ENCODE measurements at regions not wholly inside any gene's neighbourhood (a gene's known extent, or its start where the extent isn't known, plus 50 kb on each side); places are given as distances from the start of the nearest gene placed in this dataset.
A peak's percentile ranks its signal among the peaks of the same experiment; 100 is the strongest.

DNA sequence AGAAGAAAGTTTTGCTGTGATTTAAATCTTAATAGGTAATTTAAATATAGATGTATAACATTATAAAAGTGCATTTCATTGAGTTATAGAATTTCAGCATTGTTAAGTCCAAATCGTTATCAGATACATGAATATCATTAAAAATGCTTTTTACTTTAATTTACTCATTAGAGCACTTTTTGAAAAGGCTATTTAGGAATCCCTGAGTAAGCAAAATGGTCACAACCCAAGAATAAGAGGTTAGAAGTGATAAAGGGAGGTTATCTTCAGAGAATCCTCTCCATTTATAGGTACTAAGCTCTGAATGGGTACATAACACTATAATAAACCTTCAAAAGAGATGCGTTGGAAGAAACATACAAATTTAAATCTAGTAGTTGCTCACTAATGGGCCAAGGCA is 130.7 kb downstream of the SLC30A10 start:
- Histone ChIP-seq H3F3A (replicated peaks; ENCODE audit: insufficient read depth) (peaks cover 19% of the 10 kb centered on the region), H3K4me3 (ENCODE audit: low read depth in 2 of 2, low read length in 1 of 2) (no peak overlapping the region), H3K27ac (ENCODE audit: low read depth in 2 of 2, low read length in 1 of 2) (peak overlapping the region in 1 of 2 experiments; percentile 94; a peak in 2 of 4 replicates), H3K4me1 (ENCODE audit: control insufficient read depth in 1 of 2, insufficient read depth in 2 of 2, low read depth in 1 of 2, low read length in 1 of 2) (peaks cover 8 to 21% of the 10 kb centered on the region in 2 experiments; a peak in 3 of 4 replicates), H3K4me2 (peak overlapping the region; percentile 16; the same call in 1 of the 2 replicates), H3K9me3 (no peaks in the 10 kb centered on the region), H3K36me3 (replicated peaks in 1 of 2; ENCODE audit: control insufficient read depth in 1 of 2, insufficient read depth in 2 of 2, low read length in 1 of 2) (no peaks in the 10 kb centered on the region), H3K9me2 (no peaks in the 10 kb centered on the region), H3K79me2 (ENCODE audit: insufficient read depth) (no peaks in the 10 kb centered on the region), H4K20me1 (ENCODE audit: insufficient read depth) (no peaks in the 10 kb centered on the region), H3K9ac (peak overlapping the region; percentile 42; the same call in 1 of the 2 replicates), H3K27me3 (ENCODE audit: insufficient read depth) (no peaks in the 10 kb centered on the region), H2AFZ (ENCODE audit: low read depth) (peak overlapping the region; percentile 56; the same call in 1 of the 2 replicates)
- CTCF ChIA-PET, result interaction anchor here (6.2 kb wide), 1 partner anchor 14 kb away, joined by 32 read pairs; no protein-coding TSS in a partner anchor
- POLR2A ChIA-PET, result no interaction called here
- DNase-seq, result no peak
- WGBS (ENCODE audit: low lambda C conversion rate), result 91% methylated on average over 2 of the region's 2 CpGs
- no peak for TF ChIP-seq MEF2A (IDR thresholded peaks at IDR 0.05; ENCODE audit: borderline replicate concordance, low read depth)
- no peak for TF ChIP-seq MXI1 (IDR thresholded peaks at IDR 0.05; ENCODE audit: low read depth, low read length)
- TF ChIP-seq RCOR1 (IDR thresholded peaks at IDR 0.05; ENCODE audit: low read length), result no peak
- no peak for TF ChIP-seq RFX5 (IDR thresholded peaks at IDR 0.05; ENCODE audit: low read length)
- TF ChIP-seq, protein P1, sequence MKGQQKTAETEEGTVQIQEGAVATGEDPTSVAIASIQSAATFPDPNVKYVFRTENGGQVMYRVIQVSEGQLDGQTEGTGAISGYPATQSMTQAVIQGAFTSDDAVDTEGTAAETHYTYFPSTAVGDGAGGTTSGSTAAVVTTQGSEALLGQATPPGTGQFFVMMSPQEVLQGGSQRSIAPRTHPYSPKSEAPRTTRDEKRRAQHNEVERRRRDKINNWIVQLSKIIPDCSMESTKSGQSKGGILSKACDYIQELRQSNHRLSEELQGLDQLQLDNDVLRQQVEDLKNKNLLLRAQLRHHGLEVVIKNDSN (IDR thresholded peaks at IDR 0.05; ENCODE audit: borderline replicate concordance, low read depth), result no peak
- TF ChIP-seq SMC3 (IDR thresholded peaks at IDR 0.05; ENCODE audit: low read depth, low read length), result no peak
- no peak for TF ChIP-seq EP300 (IDR thresholded peaks at IDR 0.05; ENCODE audit: borderline replicate concordance in 1 of 2, low read depth in 1 of 2, low read length in 1 of 2)
- no peak for TF ChIP-seq TAF1 (IDR thresholded peaks at IDR 0.05; ENCODE audit: borderline replicate concordance, low read depth, low read length)
- no peak for TF ChIP-seq CTCF (IDR thresholded peaks at IDR 0.05)
- TF ChIP-seq, protein P2, sequence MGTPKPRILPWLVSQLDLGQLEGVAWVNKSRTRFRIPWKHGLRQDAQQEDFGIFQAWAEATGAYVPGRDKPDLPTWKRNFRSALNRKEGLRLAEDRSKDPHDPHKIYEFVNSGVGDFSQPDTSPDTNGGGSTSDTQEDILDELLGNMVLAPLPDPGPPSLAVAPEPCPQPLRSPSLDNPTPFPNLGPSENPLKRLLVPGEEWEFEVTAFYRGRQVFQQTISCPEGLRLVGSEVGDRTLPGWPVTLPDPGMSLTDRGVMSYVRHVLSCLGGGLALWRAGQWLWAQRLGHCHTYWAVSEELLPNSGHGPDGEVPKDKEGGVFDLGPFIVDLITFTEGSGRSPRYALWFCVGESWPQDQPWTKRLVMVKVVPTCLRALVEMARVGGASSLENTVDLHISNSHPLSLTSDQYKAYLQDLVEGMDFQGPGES (IDR thresholded peaks at IDR 0.05; ENCODE audit: low read depth, low read length), result no peak

- Histone ChIP-seq H3K27me3 (ENCODE audit: insufficient read depth) (no peaks in the 10 kb centered on the region), H3K4me1 (ENCODE audit: control insufficient read depth in 1 of 2, insufficient read depth in 2 of 2, low read depth in 1 of 2, low read length in 1 of 2) (peaks cover 11 to 25% of the 10 kb centered on the region in 2 experiments), H3K4me2 (no peak overlapping the region), H3K9me3 (no peaks in the 10 kb centered on the region), H3K9ac (no peak overlapping the region), H3K79me2 (ENCODE audit: insufficient read depth) (no peaks in the 10 kb centered on the region), H3K27ac (ENCODE audit: low read depth in 2 of 2, low read length in 1 of 2) (peak overlapping the region in 1 of 2 experiments; percentile 94; a peak in 2 of 4 replicates), H3K9me2 (no peaks in the 10 kb centered on the region), H2AFZ (ENCODE audit: low read depth) (no peak overlapping the region), H3K36me3 (replicated peaks in 1 of 2; ENCODE audit: control insufficient read depth in 1 of 2, insufficient read depth in 2 of 2, low read length in 1 of 2) (no peaks in the 10 kb centered on the region), H3F3A (replicated peaks; ENCODE audit: insufficient read depth) (peaks cover 19% of the 10 kb centered on the region), H3K4me3 (ENCODE audit: low read depth in 2 of 2, low read length in 1 of 2) (no peak overlapping the region), H4K20me1 (ENCODE audit: insufficient read depth) (no peaks in the 10 kb centered on the region)
- DNase-seq, result no peak
- ChIA-PET POLR2A (no interaction called here), CTCF (interaction anchor here (1.2 to 6.2 kb wide), 2 partner anchors 14 to 230 kb away, joined by 5 to 32 read pairs; no protein-coding TSS in a partner anchor)
- TF ChIP-seq RAD21 (IDR thresholded peaks at IDR 0.05; ENCODE audit: low read length), result no peak
- TF ChIP-seq CTCF (IDR thresholded peaks at IDR 0.05), result no peak
- no peak for TF ChIP-seq FOSL2 (IDR thresholded peaks at IDR 0.05; ENCODE audit: borderline replicate concordance, low read depth)
- 0 out of 2 replicates have a peak, but pooled peaks have one; percentile 8 for TF ChIP-seq JUND (IDR thresholded peaks at IDR 0.05)
- peak; percentile 26; the same call in 1 of the 2 replicates for TF ChIP-seq TCF12 (IDR thresholded peaks at IDR 0.05)
- TF ChIP-seq EP300 (IDR thresholded peaks at IDR 0.05; ENCODE audit: borderline replicate concordance in 1 of 2, low read depth in 1 of 2, low read length in 1 of 2), result peak in 1 of 2 experiments; percentile 15; a peak in 1 of 4 replicates
- TF ChIP-seq, protein P2 (IDR thresholded peaks at IDR 0.05; ENCODE audit: low read depth, low read length), result no peak
- TF ChIP-seq TEAD4 (IDR thresholded peaks at IDR 0.05; ENCODE audit: borderline replicate concordance, insufficient read depth), result no peak
- TF ChIP-seq GABPA (IDR thresholded peaks at IDR 0.05; ENCODE audit: low read depth), result no peak
Observed at GRCh38 chr1:219797009-219797408, 131.3 kb downstream of the SLC30A10 start.

Data from SK-N-SH (cell line).